Prostate gland (tissue), 2 donors: ENCODE measurements at regions not wholly inside any gene's neighbourhood (a gene's known extent, or its start where the extent isn't known, plus 50 kb on each side); places are given as distances from the start of the nearest gene placed in this dataset.

Experiments used
- CTCF ChIP-seq, 4 experiments: fragments of 200-600 bp in 2 of 4; fragments of 450-650 bp in 2 of 4; sonication (generic) in 2 of 4; IDR thresholded peaks; 1 replicate in 3 of 4; 2 replicates in 1 of 4; pipeline ENCODE4 v1.5.1; 2016 to 2019; ENCODE audit warnings: antibody characterized with exemption in 4 of 4, mild to moderate bottlenecking in 2 of 4, moderate library complexity in 2 of 4
- POLR2A ChIP-seq: fragments of 450-650 bp; IDR thresholded peaks from one replicate; pipeline ENCODE4 v1.6.1; 2016; ENCODE audit warnings: antibody characterized with exemption, mild to moderate bottlenecking
- POLR2AphosphoS5 ChIP-seq: sonication (generic); formaldehyde crosslinking; IDR thresholded peaks from one replicate; pipeline ENCODE4 v1.6.1; 2017; ENCODE audit warnings: antibody characterized with exemption

GRCh38 chr10:6783471-6783870 is 203.4 kb upstream of the PRKCQ start:
- TF ChIP-seq CTCF (IDR thresholded peaks at IDR 0.05): no peak
- TF ChIP-seq POLR2AphosphoS5: no peak
- TF ChIP-seq POLR2A: no peak
